ENCODE measurements at regions not wholly inside any gene's neighbourhood (a gene's known extent, or its start where the extent isn't known, plus 50 kb on each side); places are given as distances from the start of the nearest gene placed in this dataset.

DNA sequence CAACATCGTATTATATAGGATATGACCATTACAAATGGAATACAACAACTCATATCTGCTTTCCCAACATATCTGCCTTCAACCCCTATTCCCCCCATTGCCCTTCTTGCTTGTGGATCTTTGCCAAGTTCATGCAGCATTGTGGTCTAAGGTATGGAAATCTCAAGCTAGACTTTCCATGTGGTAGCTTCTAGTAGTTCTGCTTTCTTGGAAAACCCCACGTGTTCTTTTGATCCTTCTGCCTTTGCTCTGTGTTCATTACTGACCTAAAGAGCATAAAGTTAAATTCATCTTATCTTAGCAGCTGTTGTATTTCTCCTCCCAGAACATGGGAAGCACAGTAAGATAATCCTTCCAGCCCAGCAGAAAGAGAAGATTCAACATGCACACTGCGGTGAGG, 202.0 kb upstream of the SALL1 start:
- Histone ChIP-seq H3F3A (ENCODE audit: insufficient read depth, low read depth) (no peaks in the 10 kb centered on the region), H3K27ac (no peak overlapping the region), H3K9me2 (ENCODE audit: insufficient read depth) (no peaks in the 10 kb centered on the region), H3K27me3 (ENCODE audit: insufficient read depth, low read depth) (no peaks in the 10 kb centered on the region; the same call in 1 of the 2 replicates), H3K79me2 (ENCODE audit: low read depth) (no peaks in the 10 kb centered on the region), H3K36me3 (ENCODE audit: low read depth) (no peaks in the 10 kb centered on the region), H3K9me3 (ENCODE audit: insufficient read depth, low read depth) (no peaks in the 10 kb centered on the region), H3K4me2 (no peak overlapping the region), H3K4me3 (no peak overlapping the region), H3K4me1 (replicated peaks; ENCODE audit: insufficient read depth) (no peaks in the 10 kb centered on the region), H4K20me1 (ENCODE audit: insufficient read depth) (no peaks in the 10 kb centered on the region), H2AFZ (no peak overlapping the region)
- BruUV-seq (replicated peaks): no TSS peak
- CTCF ChIA-PET: no interaction called here
- TF ChIP-seq EZH2 (IDR thresholded peaks at IDR 0.05; ENCODE audit: low read depth): no peak
- TF ChIP-seq, protein P1, sequence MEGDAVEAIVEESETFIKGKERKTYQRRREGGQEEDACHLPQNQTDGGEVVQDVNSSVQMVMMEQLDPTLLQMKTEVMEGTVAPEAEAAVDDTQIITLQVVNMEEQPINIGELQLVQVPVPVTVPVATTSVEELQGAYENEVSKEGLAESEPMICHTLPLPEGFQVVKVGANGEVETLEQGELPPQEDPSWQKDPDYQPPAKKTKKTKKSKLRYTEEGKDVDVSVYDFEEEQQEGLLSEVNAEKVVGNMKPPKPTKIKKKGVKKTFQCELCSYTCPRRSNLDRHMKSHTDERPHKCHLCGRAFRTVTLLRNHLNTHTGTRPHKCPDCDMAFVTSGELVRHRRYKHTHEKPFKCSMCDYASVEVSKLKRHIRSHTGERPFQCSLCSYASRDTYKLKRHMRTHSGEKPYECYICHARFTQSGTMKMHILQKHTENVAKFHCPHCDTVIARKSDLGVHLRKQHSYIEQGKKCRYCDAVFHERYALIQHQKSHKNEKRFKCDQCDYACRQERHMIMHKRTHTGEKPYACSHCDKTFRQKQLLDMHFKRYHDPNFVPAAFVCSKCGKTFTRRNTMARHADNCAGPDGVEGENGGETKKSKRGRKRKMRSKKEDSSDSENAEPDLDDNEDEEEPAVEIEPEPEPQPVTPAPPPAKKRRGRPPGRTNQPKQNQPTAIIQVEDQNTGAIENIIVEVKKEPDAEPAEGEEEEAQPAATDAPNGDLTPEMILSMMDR (conservative IDR thresholded peaks at IDR 0.05): no peak
- intact Hi-C loops (cut with micrococcal nuclease; ENCODE audit: unreplicated experiment): no loop called here
- no peak for DNase-seq
- POLR2A ChIA-PET (ENCODE audit: unreplicated experiment): no interaction called here

DNA sequence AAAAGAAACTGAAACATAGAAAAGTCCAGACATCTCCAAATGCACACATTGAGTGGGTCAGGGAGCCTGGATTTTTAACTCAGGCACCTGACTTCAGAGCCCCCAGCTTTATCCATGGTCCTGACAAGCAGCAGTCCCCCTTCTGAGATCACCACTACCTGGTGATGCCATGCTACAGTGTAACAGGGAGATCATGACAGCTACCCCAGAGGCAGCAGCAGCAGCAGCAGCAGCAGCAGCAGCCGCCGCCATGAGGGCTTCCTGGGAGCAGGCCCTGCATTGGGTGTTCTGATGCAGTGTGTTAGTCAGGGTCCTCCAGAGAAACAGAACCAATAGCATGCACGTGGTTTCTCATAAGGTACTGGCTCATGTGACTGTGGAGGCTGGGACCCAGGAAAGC, 198.6 kb upstream of the SALL1 start:
- no peaks in the 10 kb centered on the region for H4K20me1 ChIP-seq (ENCODE audit: insufficient read depth)
- no peaks in the 10 kb centered on the region for H3K36me3 ChIP-seq (ENCODE audit: low read depth)
- H3F3A ChIP-seq (ENCODE audit: insufficient read depth, low read depth): no peaks in the 10 kb centered on the region
- H2AFZ ChIP-seq: no peak overlapping the region
- intact Hi-C loops (cut with micrococcal nuclease; ENCODE audit: unreplicated experiment): no loop called here
- no peak overlapping the region for H3K4me3 ChIP-seq
- H3K4me1 ChIP-seq (replicated peaks; ENCODE audit: insufficient read depth): no peaks in the 10 kb centered on the region
- no peaks in the 10 kb centered on the region for H3K27me3 ChIP-seq (ENCODE audit: insufficient read depth, low read depth)
- POLR2A ChIA-PET (ENCODE audit: unreplicated experiment): no interaction called here
- DNase-seq: no peak
- CTCF ChIA-PET: no interaction called here
- TF ChIP-seq, protein P1 (conservative IDR thresholded peaks at IDR 0.05): no peak
- no peak for TF ChIP-seq EZH2 (IDR thresholded peaks at IDR 0.05; ENCODE audit: low read depth)
- H3K9me3 ChIP-seq (ENCODE audit: insufficient read depth, low read depth): no peaks in the 10 kb centered on the region
- no peak overlapping the region for H3K27ac ChIP-seq
- H3K4me2 ChIP-seq: no peak overlapping the region
- H3K9me2 ChIP-seq (ENCODE audit: insufficient read depth): no peaks in the 10 kb centered on the region
- H3K79me2 ChIP-seq (ENCODE audit: low read depth): no peaks in the 10 kb centered on the region
- BruUV-seq (replicated peaks): no TSS peak

DNA sequence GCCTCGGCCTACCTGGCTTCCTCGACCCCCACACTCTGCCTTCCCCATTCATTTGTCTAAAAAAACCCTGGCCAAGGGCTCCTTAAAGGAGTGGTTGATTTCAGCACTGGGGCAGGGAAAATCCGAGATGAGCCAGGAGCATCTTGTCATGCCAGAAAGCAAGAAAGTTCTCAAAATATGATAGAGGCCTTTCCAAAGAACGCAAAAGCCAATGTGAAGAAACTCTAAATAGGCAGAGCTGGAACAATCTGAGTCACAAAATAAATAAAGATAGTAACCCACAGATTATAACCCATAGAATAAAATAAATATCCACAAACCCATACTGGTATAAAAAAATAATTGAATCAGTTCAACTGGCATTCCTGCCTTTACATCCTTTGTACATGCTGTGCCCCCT, 192.3 kb upstream of the SALL1 start:
- Histone ChIP-seq H3K9me3 (ENCODE audit: insufficient read depth, low read depth) (no peaks in the 10 kb centered on the region), H4K20me1 (ENCODE audit: insufficient read depth) (no peaks in the 10 kb centered on the region), H3K27me3 (ENCODE audit: insufficient read depth, low read depth) (peaks cover 25% of the 10 kb centered on the region), H3K79me2 (ENCODE audit: low read depth) (no peaks in the 10 kb centered on the region), H2AFZ (no peak overlapping the region), H3K9me2 (ENCODE audit: insufficient read depth) (no peaks in the 10 kb centered on the region), H3K36me3 (ENCODE audit: low read depth) (no peaks in the 10 kb centered on the region), H3K4me1 (replicated peaks; ENCODE audit: insufficient read depth) (no peaks in the 10 kb centered on the region), H3F3A (ENCODE audit: insufficient read depth, low read depth) (no peaks in the 10 kb centered on the region), H3K4me2 (no peak overlapping the region), H3K4me3 (no peak overlapping the region), H3K27ac (no peak overlapping the region)
- no TSS peak for BruUV-seq (replicated peaks)
- TF ChIP-seq EZH2 (IDR thresholded peaks at IDR 0.05; ENCODE audit: low read depth): no peak
- TF ChIP-seq, protein P1 (conservative IDR thresholded peaks at IDR 0.05): no peak
- POLR2A ChIA-PET (ENCODE audit: unreplicated experiment): no interaction called here
- no peak for DNase-seq
- CTCF ChIA-PET: no interaction called here
- intact Hi-C loops (cut with micrococcal nuclease; ENCODE audit: unreplicated experiment): no loop called here
